OCI-LY3 (cell line): ENCODE measurements at regions not wholly inside any gene's neighbourhood (a gene's known extent, or its start where the extent isn't known, plus 50 kb on each side); places are given as distances from the start of the nearest gene placed in this dataset.

Source experiments
- H2AFZ ChIP-seq: fragments of 200-600, 300-600 bp; shearing (Covaris generic); 2 replicates; pipeline ENCODE4 v1.6.0; 2014; ENCODE audit warnings: antibody characterized with exemption, low read depth, low read length
- H3K27ac ChIP-seq: fragments of 200-600, 300-600 bp; sonication (generic); 2 replicates; pipeline ENCODE4 v1.5.1; 2014; ENCODE audit warnings: mild to moderate bottlenecking, low read length, moderate library complexity, mixed read lengths
- H3K27me3 ChIP-seq: fragments of 200-600, 300-600 bp; sonication (generic); 2 replicates; pipeline ENCODE4 v1.6.1; 2014; ENCODE audit warnings: low read depth, low read length, mixed read lengths
- H3K36me3 ChIP-seq: fragments of 200-600, 300-600 bp; sonication (generic); replicated peaks from 2 replicates; pipeline ENCODE3; 2014; ENCODE audit warnings: low read depth, low read length, mixed read lengths
- H3K4me1 ChIP-seq: fragments of 300-600, 200-600 bp; sonication (generic); 2 replicates; pipeline ENCODE4 v1.6.1; 2014; ENCODE audit warnings: low read length, mixed read lengths
- H3K4me2 ChIP-seq: fragments of 200-600, 300-600 bp; sonication (generic); 2 replicates; pipeline ENCODE4 v1.6.1; 2014; ENCODE audit warnings: low read length, mixed read lengths
- H3K4me3 ChIP-seq: fragments of 300-600, 200-600 bp; sonication (generic); 2 replicates; pipeline ENCODE4 v1.5.1; 2014; ENCODE audit warnings: antibody characterized with exemption, mild to moderate bottlenecking, low read length, moderate library complexity
- H3K79me2 ChIP-seq: fragments of 300-600, 200-600 bp; shearing (Covaris generic); 2 replicates; pipeline ENCODE4 v1.6.1; 2014; ENCODE audit warnings: mild to moderate bottlenecking, low read length, mixed read lengths
- H3K9ac ChIP-seq: fragments of 300-600, 200-600 bp; shearing (Covaris generic); 2 replicates; pipeline ENCODE4 v1.6.0; 2014; ENCODE audit warnings: mild to moderate bottlenecking, low read length, moderate library complexity
- H3K9me3 ChIP-seq: fragments of 200-600, 300-600 bp; shearing (Covaris generic); 2 replicates; pipeline ENCODE4 v1.6.1; 2014; ENCODE audit warnings: low read length, mixed read lengths; ENCODE audit not compliant: insufficient read depth
- H4K20me1 ChIP-seq: fragments of 200-600, 300-600 bp; sonication (generic); 2 replicates; pipeline ENCODE4 v1.6.1; 2016; ENCODE audit warnings: low read length, mixed read lengths; ENCODE audit not compliant: insufficient read depth
- EZH2phosphoT487 ChIP-seq: fragments of 200-600 bp; shearing (Covaris generic); IDR thresholded peaks from 2 replicates; pipeline ENCODE4 v1.6.1; 2018; ENCODE audit warnings: antibody characterized with exemption, mixed run types, low read depth
- TF ChIP-seq, protein P1 (sequence below): fragments of 200-600, 300-600 bp; sonication (generic); IDR thresholded peaks from 2 replicates; pipeline ENCODE4 v1.5.1; 2014; ENCODE audit warnings: antibody characterized with exemption, low read length, low read depth

DNA sequence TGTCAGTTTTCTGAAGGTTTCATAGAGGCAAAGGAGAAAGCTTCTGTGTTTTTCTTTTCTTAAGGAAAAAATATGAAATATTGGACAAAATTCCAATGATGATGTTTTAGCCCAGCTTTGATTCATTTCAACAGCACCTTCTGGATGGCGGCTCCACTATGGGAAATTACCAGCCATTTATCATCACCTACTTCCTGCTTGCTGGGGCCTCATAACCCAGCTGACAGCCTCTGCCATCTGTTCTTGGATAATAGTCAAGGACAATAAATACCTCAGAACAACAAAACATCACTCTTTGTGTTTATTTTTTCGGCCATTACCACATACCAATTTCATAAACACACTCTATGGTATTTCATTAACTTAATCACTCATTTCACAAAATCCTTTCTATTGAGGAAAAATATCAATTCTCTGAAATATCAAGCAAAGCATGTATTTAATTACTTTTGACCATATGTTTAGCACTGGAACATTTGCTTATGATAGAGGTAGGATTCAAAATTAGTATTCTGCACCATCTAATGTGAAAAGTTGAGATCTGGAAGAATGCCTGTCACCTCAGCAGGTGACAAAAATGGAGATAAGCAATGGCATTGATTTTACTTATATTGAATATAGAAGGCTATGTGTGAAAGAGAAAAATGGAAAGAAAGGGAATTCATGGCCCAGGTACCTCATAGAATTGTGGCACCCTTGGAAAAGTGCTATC, 629.7 kb downstream of the LIG4 start:
- no peak overlapping the region for H3K27ac ChIP-seq
- H2AFZ ChIP-seq = no peak overlapping the region
- H3K4me3 ChIP-seq = no peak overlapping the region
- H3K4me2 ChIP-seq = no peak overlapping the region
- H4K20me1 ChIP-seq = no peaks in the 10 kb centered on the region
- no peaks in the 10 kb centered on the region for H3K4me1 ChIP-seq
- no peaks in the 10 kb centered on the region for H3K79me2 ChIP-seq
- no peaks in the 10 kb centered on the region for H3K9me3 ChIP-seq
- H3K27me3 ChIP-seq = no peaks in the 10 kb centered on the region
- TF ChIP-seq, protein P1, sequence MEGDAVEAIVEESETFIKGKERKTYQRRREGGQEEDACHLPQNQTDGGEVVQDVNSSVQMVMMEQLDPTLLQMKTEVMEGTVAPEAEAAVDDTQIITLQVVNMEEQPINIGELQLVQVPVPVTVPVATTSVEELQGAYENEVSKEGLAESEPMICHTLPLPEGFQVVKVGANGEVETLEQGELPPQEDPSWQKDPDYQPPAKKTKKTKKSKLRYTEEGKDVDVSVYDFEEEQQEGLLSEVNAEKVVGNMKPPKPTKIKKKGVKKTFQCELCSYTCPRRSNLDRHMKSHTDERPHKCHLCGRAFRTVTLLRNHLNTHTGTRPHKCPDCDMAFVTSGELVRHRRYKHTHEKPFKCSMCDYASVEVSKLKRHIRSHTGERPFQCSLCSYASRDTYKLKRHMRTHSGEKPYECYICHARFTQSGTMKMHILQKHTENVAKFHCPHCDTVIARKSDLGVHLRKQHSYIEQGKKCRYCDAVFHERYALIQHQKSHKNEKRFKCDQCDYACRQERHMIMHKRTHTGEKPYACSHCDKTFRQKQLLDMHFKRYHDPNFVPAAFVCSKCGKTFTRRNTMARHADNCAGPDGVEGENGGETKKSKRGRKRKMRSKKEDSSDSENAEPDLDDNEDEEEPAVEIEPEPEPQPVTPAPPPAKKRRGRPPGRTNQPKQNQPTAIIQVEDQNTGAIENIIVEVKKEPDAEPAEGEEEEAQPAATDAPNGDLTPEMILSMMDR = no peak
- TF ChIP-seq EZH2phosphoT487 = no peak
- no peak overlapping the region for H3K9ac ChIP-seq
- H3K36me3 ChIP-seq = no peaks in the 10 kb centered on the region

DNA sequence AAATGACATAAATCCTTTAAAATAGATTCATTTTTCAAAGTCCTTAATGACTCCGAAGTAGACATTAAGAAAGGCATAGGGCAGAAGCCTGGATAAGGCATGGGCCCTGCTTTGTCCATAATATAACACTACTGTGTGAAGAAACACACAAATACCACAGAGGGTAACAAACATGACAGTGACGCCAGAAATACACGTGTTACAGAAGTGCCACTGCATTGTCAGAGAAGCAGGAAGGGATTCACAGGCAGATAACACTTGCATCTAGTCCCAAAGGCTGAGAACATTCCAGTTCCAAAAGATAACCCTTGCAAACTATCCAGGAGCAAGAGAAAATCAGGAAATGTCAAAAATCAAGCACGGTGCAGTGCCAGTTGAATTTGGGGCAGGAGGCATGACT, 633.2 kb downstream of the LIG4 start:
- no peak overlapping the region for H3K9ac ChIP-seq
- no peak overlapping the region for H3K4me2 ChIP-seq
- no peaks in the 10 kb centered on the region for H3K36me3 ChIP-seq
- no peaks in the 10 kb centered on the region for H3K79me2 ChIP-seq
- H4K20me1 ChIP-seq = no peaks in the 10 kb centered on the region
- H3K27ac ChIP-seq = no peak overlapping the region
- H3K4me1 ChIP-seq = no peaks in the 10 kb centered on the region
- no peak overlapping the region for H2AFZ ChIP-seq
- no peaks in the 10 kb centered on the region for H3K9me3 ChIP-seq
- TF ChIP-seq, protein P1 = no peak
- no peak for TF ChIP-seq EZH2phosphoT487
- no peaks in the 10 kb centered on the region for H3K27me3 ChIP-seq
- H3K4me3 ChIP-seq = no peak overlapping the region

GRCh38 chr13:107580741-107581412, 634.5 kb downstream of the LIG4 start:
- TF ChIP-seq, protein P1 = no peak
- TF ChIP-seq EZH2phosphoT487 = no peak
- no peak overlapping the region for H3K27ac ChIP-seq
- no peak overlapping the region for H3K4me2 ChIP-seq
- H3K4me3 ChIP-seq = no peak overlapping the region
- no peaks in the 10 kb centered on the region for H3K4me1 ChIP-seq
- H3K27me3 ChIP-seq = no peaks in the 10 kb centered on the region
- no peaks in the 10 kb centered on the region for H4K20me1 ChIP-seq
- H3K36me3 ChIP-seq = no peaks in the 10 kb centered on the region
- no peak overlapping the region for H3K9ac ChIP-seq
- no peaks in the 10 kb centered on the region for H3K9me3 ChIP-seq
- no peak overlapping the region for H2AFZ ChIP-seq
- no peaks in the 10 kb centered on the region for H3K79me2 ChIP-seq

- Histone ChIP-seq H3K9ac (no peak overlapping the region), H2AFZ (no peak overlapping the region), H3K4me3 (no peak overlapping the region), H3K9me3 (no peaks in the 10 kb centered on the region), H3K27ac (no peak overlapping the region), H3K36me3 (no peaks in the 10 kb centered on the region), H4K20me1 (no peaks in the 10 kb centered on the region), H3K4me2 (no peak overlapping the region), H3K79me2 (no peaks in the 10 kb centered on the region), H3K4me1 (no peaks in the 10 kb centered on the region), H3K27me3 (no peaks in the 10 kb centered on the region)
- TF ChIP-seq, protein P1 = no peak
- TF ChIP-seq EZH2phosphoT487 = no peak
Observed at GRCh38 chr13:107576430-107576829, 638.9 kb downstream of the LIG4 start.
